Suprapubic skin (tissue), 4 donors: ENCODE measurements at regions not wholly inside any gene's neighbourhood (a gene's known extent, or its start where the extent isn't known, plus 50 kb on each side); places are given as distances from the start of the nearest gene placed in this dataset.

Source experiments
- POLR2A ChIP-seq, 2 donors: fragments of 450-650 bp; IDR thresholded peaks; one replicate each; pipeline ENCODE4 v1.6.1; 2017; ENCODE audit warnings: antibody characterized with exemption in 2 of 2, mild to moderate bottlenecking in 2 of 2, moderate library complexity in 2 of 2
- POLR2AphosphoS5 ChIP-seq, 3 donors: sonication (generic); formaldehyde crosslinking; IDR thresholded peaks; one replicate each; pipeline ENCODE4 v1.6.1; 2017; ENCODE audit warnings: antibody characterized with exemption in 3 of 3
- TF ChIP-seq, protein P1 (sequence below), 2 donors: fragments of 200-600 bp in 1 of 2; fragments of 450-650 bp in 1 of 2; sonication (generic) in 1 of 2; IDR thresholded peaks; one replicate each; pipeline ENCODE4 v1.5.1; 2016 to 2019; ENCODE audit warnings: antibody characterized with exemption in 2 of 2, mild to moderate bottlenecking in 1 of 2, moderate library complexity in 1 of 2

DNA sequence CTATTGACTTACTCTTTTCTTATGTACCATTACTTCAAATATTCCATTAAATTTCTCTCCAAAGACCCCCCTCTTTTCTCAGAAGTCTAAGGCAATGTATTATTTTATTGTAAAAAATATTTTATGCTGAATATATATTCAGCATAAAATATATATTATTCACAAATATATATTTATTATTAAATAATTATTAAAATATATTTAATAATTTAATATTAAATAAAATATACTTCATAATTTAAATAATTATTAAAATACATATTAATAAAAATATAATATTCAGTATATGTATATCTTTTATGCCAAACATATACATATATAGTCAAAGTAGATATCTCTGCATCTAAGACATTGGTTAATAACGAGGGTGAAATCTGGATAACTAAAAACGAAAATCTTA, 418.4 kb downstream of the GASK1B start:
- TF ChIP-seq POLR2AphosphoS5 (IDR thresholded peaks at IDR 0.05) (no peak), POLR2A (IDR thresholded peaks at IDR 0.05) (no peak)
- TF ChIP-seq, protein P1, sequence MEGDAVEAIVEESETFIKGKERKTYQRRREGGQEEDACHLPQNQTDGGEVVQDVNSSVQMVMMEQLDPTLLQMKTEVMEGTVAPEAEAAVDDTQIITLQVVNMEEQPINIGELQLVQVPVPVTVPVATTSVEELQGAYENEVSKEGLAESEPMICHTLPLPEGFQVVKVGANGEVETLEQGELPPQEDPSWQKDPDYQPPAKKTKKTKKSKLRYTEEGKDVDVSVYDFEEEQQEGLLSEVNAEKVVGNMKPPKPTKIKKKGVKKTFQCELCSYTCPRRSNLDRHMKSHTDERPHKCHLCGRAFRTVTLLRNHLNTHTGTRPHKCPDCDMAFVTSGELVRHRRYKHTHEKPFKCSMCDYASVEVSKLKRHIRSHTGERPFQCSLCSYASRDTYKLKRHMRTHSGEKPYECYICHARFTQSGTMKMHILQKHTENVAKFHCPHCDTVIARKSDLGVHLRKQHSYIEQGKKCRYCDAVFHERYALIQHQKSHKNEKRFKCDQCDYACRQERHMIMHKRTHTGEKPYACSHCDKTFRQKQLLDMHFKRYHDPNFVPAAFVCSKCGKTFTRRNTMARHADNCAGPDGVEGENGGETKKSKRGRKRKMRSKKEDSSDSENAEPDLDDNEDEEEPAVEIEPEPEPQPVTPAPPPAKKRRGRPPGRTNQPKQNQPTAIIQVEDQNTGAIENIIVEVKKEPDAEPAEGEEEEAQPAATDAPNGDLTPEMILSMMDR (IDR thresholded peaks at IDR 0.05) = no peak
